ENCODE measurements at regions not wholly inside any gene's neighbourhood (a gene's known extent, or its start where the extent isn't known, plus 50 kb on each side); places are given as distances from the start of the nearest gene placed in this dataset.

DNA sequence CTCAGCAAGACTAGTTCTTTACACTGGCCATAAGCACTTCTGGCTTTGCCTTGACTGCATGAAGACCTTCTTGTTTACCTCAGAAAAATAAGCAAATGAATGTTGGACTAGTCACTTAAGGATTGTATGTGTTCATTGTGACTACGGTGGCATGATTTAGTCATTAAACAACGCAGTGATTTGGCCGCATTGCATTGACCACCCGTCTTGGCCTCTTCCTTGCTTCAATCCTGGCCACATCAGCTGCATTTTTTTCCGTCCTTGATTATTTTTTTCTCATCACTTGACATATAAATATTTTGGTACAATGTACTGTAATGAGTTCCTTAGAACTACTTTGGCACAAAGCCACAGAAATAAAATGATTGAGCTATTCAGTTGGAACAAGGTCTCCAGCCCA lies 656.2 kb downstream of the RAB28 start:
- in situ Hi-C loops (cut with MboI; ENCODE audit: low sequenced_read_pairs) (no loop called here), dilution Hi-C loops (cut with HindIII; ENCODE audit: low sequenced_read_pairs, unreplicated experiment) (no loop called here), intact Hi-C loops (cut with micrococcal nuclease) (no loop called here)
- Histone ChIP-seq H2AK5ac (ENCODE audit: low read depth, low read length) (no peak overlapping the region), H3K9me1 (ENCODE audit: insufficient read depth, low read length) (no peaks in the 10 kb centered on the region), H3K36me3 (ENCODE audit: control insufficient read depth, insufficient read depth, low read length) (no peaks in the 10 kb centered on the region), H3K27ac (ENCODE audit: insufficient read depth, low read length) (no peak overlapping the region), H2BK20ac (ENCODE audit: low read depth, low read length) (no peak overlapping the region), H3K4me1 (ENCODE audit: control insufficient read depth, insufficient read depth, low read length) (no peaks in the 10 kb centered on the region), H3K9ac (ENCODE audit: low read depth, low read length) (no peak overlapping the region), H3K9me3 (ENCODE audit: control insufficient read depth, insufficient read depth, low read length) (no peaks in the 10 kb centered on the region; the same call in 1 of the 2 replicates), H4K5ac (ENCODE audit: low read depth, low read length) (no peak overlapping the region), H2BK5ac (ENCODE audit: low read depth, low read length, poor library complexity, severe bottlenecking) (no peak overlapping the region), H2AFZ (replicated peaks; ENCODE audit: low read length, poor library complexity) (no peak overlapping the region), H4K91ac (ENCODE audit: insufficient read depth, low read depth, low read length) (no peak overlapping the region), H3K79me1 (ENCODE audit: low read depth in 1 of 2, low read length in 2 of 2) (no peaks in the 10 kb centered on the region), H3K18ac (ENCODE audit: low read depth, low read length) (no peak overlapping the region), H4K20me1 (ENCODE audit: insufficient read depth, low read length) (no peaks in the 10 kb centered on the region), H3K23ac (ENCODE audit: low read depth, low read length) (no peak overlapping the region), H3K4ac (ENCODE audit: low read depth, low read length) (no peak overlapping the region), H2BK15ac (ENCODE audit: low read depth, low read length) (no peak overlapping the region), H2BK120ac (ENCODE audit: low read depth, low read length) (no peak overlapping the region), H3K27me3 (ENCODE audit: control insufficient read depth, insufficient read depth, low read length) (no peaks in the 10 kb centered on the region), H3K4me3 (ENCODE audit: insufficient read depth, low read depth, low read length) (no peak overlapping the region), H2AK9ac (replicated peaks; ENCODE audit: low read depth, low read length, poor library complexity) (no peak overlapping the region), H4K8ac (ENCODE audit: low read depth in 2 of 2, low read length in 2 of 2) (no peak overlapping the region), H3K4me2 (ENCODE audit: low read depth, low read length) (no peak overlapping the region), H3K56ac (ENCODE audit: extremely low read depth, insufficient read depth, low read length) (no peak overlapping the region), H3K14ac (replicated peaks; ENCODE audit: low read depth, low read length) (no peak overlapping the region)
- CTCF ChIA-PET, result no interaction called here
- BruUV-seq (replicated peaks), result no TSS peak
- POLR2A ChIA-PET (ENCODE audit: unreplicated experiment), result no interaction called here
- no peak for TF ChIP-seq RAD21 (IDR thresholded peaks at IDR 0.05; ENCODE audit: low read length)
- no peak for TF ChIP-seq CHD1 (IDR thresholded peaks at IDR 0.05; ENCODE audit: low read depth, low read length)
- TF ChIP-seq CEBPB (IDR thresholded peaks at IDR 0.05; ENCODE audit: low read depth, low read length), result no peak
- TF ChIP-seq, protein P1, sequence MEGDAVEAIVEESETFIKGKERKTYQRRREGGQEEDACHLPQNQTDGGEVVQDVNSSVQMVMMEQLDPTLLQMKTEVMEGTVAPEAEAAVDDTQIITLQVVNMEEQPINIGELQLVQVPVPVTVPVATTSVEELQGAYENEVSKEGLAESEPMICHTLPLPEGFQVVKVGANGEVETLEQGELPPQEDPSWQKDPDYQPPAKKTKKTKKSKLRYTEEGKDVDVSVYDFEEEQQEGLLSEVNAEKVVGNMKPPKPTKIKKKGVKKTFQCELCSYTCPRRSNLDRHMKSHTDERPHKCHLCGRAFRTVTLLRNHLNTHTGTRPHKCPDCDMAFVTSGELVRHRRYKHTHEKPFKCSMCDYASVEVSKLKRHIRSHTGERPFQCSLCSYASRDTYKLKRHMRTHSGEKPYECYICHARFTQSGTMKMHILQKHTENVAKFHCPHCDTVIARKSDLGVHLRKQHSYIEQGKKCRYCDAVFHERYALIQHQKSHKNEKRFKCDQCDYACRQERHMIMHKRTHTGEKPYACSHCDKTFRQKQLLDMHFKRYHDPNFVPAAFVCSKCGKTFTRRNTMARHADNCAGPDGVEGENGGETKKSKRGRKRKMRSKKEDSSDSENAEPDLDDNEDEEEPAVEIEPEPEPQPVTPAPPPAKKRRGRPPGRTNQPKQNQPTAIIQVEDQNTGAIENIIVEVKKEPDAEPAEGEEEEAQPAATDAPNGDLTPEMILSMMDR (conservative IDR thresholded peaks at IDR 0.05; ENCODE audit: low read depth, low read length), result no peak
- TF ChIP-seq SMC3 (IDR thresholded peaks at IDR 0.05; ENCODE audit: low read depth, low read length), result no peak
- no peak for TF ChIP-seq ELK1 (IDR thresholded peaks at IDR 0.05; ENCODE audit: borderline replicate concordance, low read depth, low read length)
- no peak for TF ChIP-seq NFE2L2 (IDR thresholded peaks at IDR 0.05; ENCODE audit: low read depth, low read length)
- TF ChIP-seq POLR2A (IDR thresholded peaks at IDR 0.05; ENCODE audit: low read depth, low read length), result no peak
- no peak for TF ChIP-seq MXI1 (IDR thresholded peaks at IDR 0.05; ENCODE audit: borderline replicate concordance, low read depth, low read length)
- no peak for TF ChIP-seq FOS (IDR thresholded peaks at IDR 0.05; ENCODE audit: low read depth, low read length)
- TF ChIP-seq MAZ (IDR thresholded peaks at IDR 0.05; ENCODE audit: borderline replicate concordance, low read depth, low read length), result no peak
- TF ChIP-seq BHLHE40 (IDR thresholded peaks at IDR 0.05; ENCODE audit: low read depth, low read length), result no peak
- TF ChIP-seq MAFK (IDR thresholded peaks at IDR 0.05; ENCODE audit: low read depth, low read length), result no peak
- TF ChIP-seq, protein P2, sequence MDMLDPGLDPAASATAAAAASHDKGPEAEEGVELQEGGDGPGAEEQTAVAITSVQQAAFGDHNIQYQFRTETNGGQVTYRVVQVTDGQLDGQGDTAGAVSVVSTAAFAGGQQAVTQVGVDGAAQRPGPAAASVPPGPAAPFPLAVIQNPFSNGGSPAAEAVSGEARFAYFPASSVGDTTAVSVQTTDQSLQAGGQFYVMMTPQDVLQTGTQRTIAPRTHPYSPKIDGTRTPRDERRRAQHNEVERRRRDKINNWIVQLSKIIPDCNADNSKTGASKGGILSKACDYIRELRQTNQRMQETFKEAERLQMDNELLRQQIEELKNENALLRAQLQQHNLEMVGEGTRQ (IDR thresholded peaks at IDR 0.05; ENCODE audit: low read depth, low read length), result no peak
- TF ChIP-seq RFX5 (IDR thresholded peaks at IDR 0.05; ENCODE audit: low read depth, low read length), result no peak
- no peak for TF ChIP-seq RCOR1 (IDR thresholded peaks at IDR 0.05; ENCODE audit: insufficient replicate concordance, low read length)
- ATAC-seq (ENCODE audit: low read depth) (no peak), DNase-seq (no peak)
- no CpG with 5 or more reads among the region's 5 CpGs for WGBS, 2 experiments (ENCODE audit: extremely low coverage in 2 of 2, insufficient read length in 1 of 2)
